Gastroesophageal sphincter (tissue), 4 donors: ENCODE measurements at regions not wholly inside any gene's neighbourhood (a gene's known extent, or its start where the extent isn't known, plus 50 kb on each side); places are given as distances from the start of the nearest gene placed in this dataset.

Source experiments
- ATAC-seq: fragments of 150-250 bp; one replicate; pipeline ENCODE4 v1.9.1; 2016; ENCODE audit warnings: mild to moderate bottlenecking, moderate library complexity
- H3K27ac ChIP-seq, 4 donors: fragments of 200-600 bp; sonication (generic) in 3 of 4; 1 replicate in 3 of 4; 2 replicates in 1 of 4; pipeline ENCODE4 v1.5.1; 2016 to 2019
- H3K27me3 ChIP-seq: fragments of 200-600 bp; sonication (generic); one replicate; pipeline ENCODE4 v1.5.1; 2019
- H3K36me3 ChIP-seq, 2 donors: fragments of 200-600 bp; sonication (generic); one replicate each; pipeline ENCODE4 v1.5.1; 2019; ENCODE audit warnings: control low read depth in 1 of 2
- H3K4me1 ChIP-seq, 3 donors: fragments of 200-600 bp; sonication (generic); 1 replicate in 2 of 3; 2 replicates in 1 of 3; pipeline ENCODE4 v1.5.1; 2016 to 2019; ENCODE audit warnings: control low read depth in 2 of 3
- H3K4me3 ChIP-seq, 2 donors: fragments of 200-600 bp; sonication (generic); one replicate each; pipeline ENCODE4 v1.5.1; 2019; ENCODE audit warnings: mild to moderate bottlenecking in 1 of 2, moderate library complexity in 1 of 2
- H3K9me3 ChIP-seq, 3 donors: fragments of 200-600 bp; sonication (generic); one replicate each; pipeline ENCODE4 v1.5.1; 2017 to 2019; ENCODE audit warnings: control low read depth in 2 of 3
- EP300 ChIP-seq: sonication (generic); formaldehyde crosslinking; IDR thresholded peaks from one replicate; pipeline ENCODE4 v1.6.1; 2017; ENCODE audit warnings: antibody characterized with exemption, mild to moderate bottlenecking
- POLR2A ChIP-seq, 2 donors: fragments of 450-650 bp; IDR thresholded peaks; one replicate each; pipeline ENCODE4 v1.6.1; 2017; ENCODE audit warnings: antibody characterized with exemption in 2 of 2, mild to moderate bottlenecking in 2 of 2, moderate library complexity in 1 of 2
- POLR2AphosphoS5 ChIP-seq: sonication (generic); formaldehyde crosslinking; IDR thresholded peaks from one replicate; pipeline ENCODE4 v1.6.1; 2017; ENCODE audit warnings: antibody characterized with exemption
- WGBS, 2 donors: methylation state at CpG; one replicate each; pipeline ENCODE4 v1.1.5; 2018; ENCODE audit warnings: low coverage in 1 of 2; 5-methylcytosine and 5-hydroxymethylcytosine counted together
- TF ChIP-seq, protein P1 (sequence below), 4 experiments: fragments of 200-600 bp in 2 of 4; fragments of 450-650 bp in 2 of 4; sonication (generic) in 1 of 4; IDR thresholded peaks; one replicate each; pipeline ENCODE4 v1.5.1; 2017 to 2019; ENCODE audit warnings: antibody characterized with exemption in 4 of 4, mild to moderate bottlenecking in 2 of 4, moderate library complexity in 2 of 4

DNA sequence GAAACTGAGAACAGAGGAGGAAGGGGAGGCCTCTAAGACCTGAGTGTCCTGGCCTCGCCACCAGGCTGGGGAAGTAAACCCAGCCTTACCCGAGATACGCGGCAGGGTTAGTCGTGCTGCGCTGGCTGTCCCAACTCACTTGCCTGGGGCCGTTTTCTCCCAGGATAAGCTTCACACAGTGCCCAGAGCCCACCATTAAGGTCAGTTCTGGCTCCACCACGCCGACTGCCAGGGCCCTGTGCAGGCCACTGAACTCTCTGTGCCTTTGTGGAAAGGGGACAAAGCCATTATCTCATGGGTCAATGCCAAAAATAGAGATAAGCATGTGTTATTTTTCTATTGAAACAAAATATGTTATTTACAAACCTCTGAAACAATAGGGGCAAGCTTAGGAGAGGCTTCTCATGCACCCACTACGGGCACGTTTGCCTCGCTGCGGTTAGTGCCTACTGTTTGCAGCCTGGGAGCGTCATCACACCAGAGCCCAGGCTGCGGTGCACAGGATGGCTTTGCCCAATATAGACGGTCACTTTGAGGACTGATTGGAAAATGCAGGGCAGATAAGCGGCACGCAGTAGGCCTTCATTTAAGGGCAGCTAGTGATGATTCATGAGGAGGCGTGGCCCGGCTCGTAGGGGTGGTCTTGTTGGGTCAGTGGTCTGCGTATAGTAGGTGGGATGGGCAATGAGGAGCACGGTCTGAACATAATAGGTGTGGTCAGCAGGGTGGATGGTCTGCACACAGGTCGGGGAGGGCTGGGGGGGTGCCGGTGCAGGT is 242.1 kb downstream of the GLI2 start:
- H3K27me3 ChIP-seq, result no peaks in the 10 kb centered on the region
- H3K27ac ChIP-seq, result no peak overlapping the region
- ATAC-seq, result no peak
- TF ChIP-seq, protein P1, sequence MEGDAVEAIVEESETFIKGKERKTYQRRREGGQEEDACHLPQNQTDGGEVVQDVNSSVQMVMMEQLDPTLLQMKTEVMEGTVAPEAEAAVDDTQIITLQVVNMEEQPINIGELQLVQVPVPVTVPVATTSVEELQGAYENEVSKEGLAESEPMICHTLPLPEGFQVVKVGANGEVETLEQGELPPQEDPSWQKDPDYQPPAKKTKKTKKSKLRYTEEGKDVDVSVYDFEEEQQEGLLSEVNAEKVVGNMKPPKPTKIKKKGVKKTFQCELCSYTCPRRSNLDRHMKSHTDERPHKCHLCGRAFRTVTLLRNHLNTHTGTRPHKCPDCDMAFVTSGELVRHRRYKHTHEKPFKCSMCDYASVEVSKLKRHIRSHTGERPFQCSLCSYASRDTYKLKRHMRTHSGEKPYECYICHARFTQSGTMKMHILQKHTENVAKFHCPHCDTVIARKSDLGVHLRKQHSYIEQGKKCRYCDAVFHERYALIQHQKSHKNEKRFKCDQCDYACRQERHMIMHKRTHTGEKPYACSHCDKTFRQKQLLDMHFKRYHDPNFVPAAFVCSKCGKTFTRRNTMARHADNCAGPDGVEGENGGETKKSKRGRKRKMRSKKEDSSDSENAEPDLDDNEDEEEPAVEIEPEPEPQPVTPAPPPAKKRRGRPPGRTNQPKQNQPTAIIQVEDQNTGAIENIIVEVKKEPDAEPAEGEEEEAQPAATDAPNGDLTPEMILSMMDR (IDR thresholded peaks at IDR 0.05), result no peak
- TF ChIP-seq POLR2A (IDR thresholded peaks at IDR 0.05), result no peak
- TF ChIP-seq POLR2AphosphoS5, result no peak
- no peak for TF ChIP-seq EP300
- no peaks in the 10 kb centered on the region for H3K4me1 ChIP-seq
- WGBS, 2 donors, result 93 to 94% methylated on average over 12 to 23 of the region's 25 CpGs
- no peak overlapping the region for H3K4me3 ChIP-seq
- no peaks in the 10 kb centered on the region for H3K9me3 ChIP-seq
- peaks cover 0 to 84% of the 10 kb centered on the region in 2 donors for H3K36me3 ChIP-seq

DNA sequence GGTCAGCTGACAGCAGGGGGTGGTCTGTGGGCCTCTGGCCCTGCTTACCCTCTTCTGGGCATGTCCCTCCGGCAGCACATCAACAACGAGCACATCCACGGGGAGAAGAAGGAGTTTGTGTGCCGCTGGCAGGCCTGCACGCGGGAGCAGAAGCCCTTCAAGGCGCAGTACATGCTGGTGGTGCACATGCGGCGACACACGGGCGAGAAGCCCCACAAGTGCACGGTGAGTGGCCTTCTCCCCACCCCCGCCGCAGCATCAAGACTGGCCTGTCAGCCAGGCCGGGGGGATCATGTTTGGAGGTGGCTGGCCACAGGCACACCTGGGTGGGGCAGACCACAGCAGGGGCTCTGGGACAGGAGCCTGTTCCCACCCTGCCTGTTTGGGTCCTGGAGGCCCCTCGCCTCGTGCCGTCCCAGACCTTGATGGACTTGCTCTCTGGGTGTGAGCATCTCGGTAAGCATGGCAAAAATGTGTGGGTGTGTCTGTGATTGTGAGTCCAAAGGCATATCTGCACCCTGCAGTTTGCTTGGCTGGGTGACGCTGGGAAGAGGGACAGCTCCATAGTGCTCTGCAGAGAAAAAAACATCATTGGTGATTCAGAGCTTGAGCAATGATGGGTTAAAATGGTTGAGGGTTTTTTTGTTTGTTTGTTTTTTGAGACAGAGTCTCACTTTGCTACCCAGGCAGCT is 242.8 kb downstream of the GLI2 start:
- ATAC-seq, result no peak
- Histone ChIP-seq H3K36me3 (peaks cover 0 to 84% of the 10 kb centered on the region in 2 donors), H3K4me3 (no peak overlapping the region)

DNA sequence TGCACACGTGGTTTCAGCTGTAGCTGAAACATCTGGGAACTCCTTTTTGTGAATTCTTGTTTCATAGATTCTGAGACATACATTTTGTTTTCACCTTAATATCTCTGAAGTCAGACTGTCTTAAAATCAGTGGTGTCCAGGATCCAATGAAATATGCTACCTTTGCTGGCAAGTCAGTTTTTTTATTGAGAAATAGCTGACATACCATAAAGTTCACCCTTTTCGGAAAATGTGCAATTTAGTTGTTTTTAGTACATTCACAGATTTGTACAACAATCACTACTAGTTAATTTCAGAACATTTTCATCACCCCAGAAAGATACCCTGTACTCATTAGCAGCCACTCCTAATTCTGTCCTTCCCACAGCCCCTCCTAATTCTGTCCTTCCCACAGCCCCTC is 243.7 kb downstream of the GLI2 start:
- Histone ChIP-seq H3K4me3 (no peak overlapping the region), H3K27me3 (no peaks in the 10 kb centered on the region), H3K36me3 (peaks cover 0 to 84% of the 10 kb centered on the region in 2 donors), H3K27ac (no peak overlapping the region), H3K9me3 (no peaks in the 10 kb centered on the region), H3K4me1 (no peaks in the 10 kb centered on the region)
- ATAC-seq, result no peak
- TF ChIP-seq POLR2A (IDR thresholded peaks at IDR 0.05) (no peak), POLR2AphosphoS5 (no peak), EP300 (no peak)
- TF ChIP-seq, protein P1 (IDR thresholded peaks at IDR 0.05), result no peak
- 49 to 65% methylated on average over 2 of the region's 2 CpGs for whole genome bisulfite sequencing, 2 donors

More for the DNA sequence above, 242.8 kb downstream of the GLI2 start:
- no peaks in the 10 kb centered on the region for H3K27me3 ChIP-seq
- no peak overlapping the region for H3K27ac ChIP-seq
- TF ChIP-seq POLR2A (IDR thresholded peaks at IDR 0.05) (no peak), EP300 (no peak), POLR2AphosphoS5 (no peak)
- TF ChIP-seq, protein P1 (IDR thresholded peaks at IDR 0.05), result no peak
- 91% methylated on average over 9 of the region's 20 CpGs; no CpG with 5 or more reads in 1 of the 2 donors for WGBS, 2 donors
- H3K9me3 ChIP-seq, result no peaks in the 10 kb centered on the region
- no peaks in the 10 kb centered on the region for H3K4me1 ChIP-seq

DNA sequence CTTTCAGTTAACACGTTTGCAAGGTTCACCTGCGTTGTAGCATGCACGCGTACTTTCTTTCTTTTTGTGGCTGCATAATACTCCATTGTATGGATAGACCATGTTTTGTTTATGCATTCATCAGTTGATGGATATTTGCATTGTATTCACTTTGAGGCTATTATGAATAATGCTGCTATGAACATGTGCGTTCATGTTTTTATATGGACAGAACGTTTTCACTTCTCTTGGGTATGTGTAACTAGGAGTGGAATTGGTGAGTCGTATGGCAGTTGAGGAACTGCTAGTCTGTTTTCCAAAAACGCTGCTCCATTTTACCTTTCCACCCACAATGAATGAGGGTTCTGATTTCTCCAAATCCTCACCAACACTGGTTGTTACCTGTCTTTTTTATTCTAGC is 244.3 kb downstream of the GLI2 start:
- ATAC-seq, result no peak
- no peaks in the 10 kb centered on the region for H3K9me3 ChIP-seq
- 94 to 96% methylated on average over 7 to 8 of the region's 8 CpGs for WGBS, 2 donors
- peaks cover 0 to 84% of the 10 kb centered on the region in 2 donors for H3K36me3 ChIP-seq
- no peaks in the 10 kb centered on the region for H3K27me3 ChIP-seq
- no peaks in the 10 kb centered on the region for H3K4me1 ChIP-seq
- H3K27ac ChIP-seq, result no peak overlapping the region
- no peak for TF ChIP-seq POLR2A (IDR thresholded peaks at IDR 0.05)
- TF ChIP-seq, protein P1 (IDR thresholded peaks at IDR 0.05), result no peak
- TF ChIP-seq EP300, result no peak
- TF ChIP-seq POLR2AphosphoS5, result no peak
- H3K4me3 ChIP-seq, result no peak overlapping the region
